ENCODE measurements at regions not wholly inside any gene's neighbourhood (a gene's known extent, or its start where the extent isn't known, plus 50 kb on each side); places are given as distances from the start of the nearest gene placed in this dataset.

- Histone ChIP-seq H3K9me3 (ENCODE audit: control insufficient read depth, insufficient read depth, low read depth, low read length) (no peaks in the 10 kb centered on the region), H3K4me3 (ENCODE audit: low read depth in 2 of 2, low read length in 2 of 2) (no peak overlapping the region), H3K4me1 (ENCODE audit: control insufficient read depth, insufficient read depth, low read length) (no peaks in the 10 kb centered on the region), H3K27ac (ENCODE audit: low read length) (no peak overlapping the region), H3K27me3 (ENCODE audit: control insufficient read depth, insufficient read depth, low read length) (no peaks in the 10 kb centered on the region; the same call in 1 of the 2 replicates), H3K36me3 (ENCODE audit: control insufficient read depth, insufficient read depth, low read length) (no peaks in the 10 kb centered on the region)
- CTCF ChIA-PET, result no interaction called here
- no peak for DNase-seq (ENCODE audit: low read depth, low spot score)
- POLR2A ChIA-PET, result no interaction called here
- in situ Hi-C loops (cut with HindIII; ENCODE audit: low pct_unique_long_range_greater_than_20kb, low sequenced_read_pairs) (no loop called here), intact Hi-C loops (cut with micrococcal nuclease; ENCODE audit: unreplicated experiment) (no loop called here)
- no TSS peak for BruUV-seq (replicated peaks)
- ATAC-seq, result no peak
- TF ChIP-seq CTCF (IDR thresholded peaks at IDR 0.05) (no peak), POLR2AphosphoS5 (IDR thresholded peaks at IDR 0.05; ENCODE audit: low read depth, low read length) (no peak), REST (IDR thresholded peaks at IDR 0.05; ENCODE audit: insufficient read depth in 1 of 2, low read depth in 2 of 2, low read length in 1 of 2) (no peak), TCF7L2 (IDR thresholded peaks at IDR 0.05; ENCODE audit: low read depth, low read length) (no peak), SIN3A (IDR thresholded peaks at IDR 0.05; ENCODE audit: borderline replicate concordance, insufficient read depth, low read depth, low read length) (no peak)
Observed at GRCh38 chr4:42293967-42294813, 103.1 kb upstream of the SHISA3 start.

GRCh38 chr4:42296196-42296595 lies 101.1 kb upstream of the SHISA3 start:
- no peak overlapping the region for H3K27ac ChIP-seq (ENCODE audit: low read length)
- H3K36me3 ChIP-seq (ENCODE audit: control insufficient read depth, insufficient read depth, low read length), result no peaks in the 10 kb centered on the region
- H3K9me3 ChIP-seq (ENCODE audit: control insufficient read depth, insufficient read depth, low read depth, low read length), result no peaks in the 10 kb centered on the region
- CTCF ChIA-PET, result no interaction called here
- no peaks in the 10 kb centered on the region for H3K4me1 ChIP-seq (ENCODE audit: control insufficient read depth, insufficient read depth, low read length)
- DNase-seq (ENCODE audit: low read depth, low spot score) (no peak), ATAC-seq (no peak)
- BruUV-seq (replicated peaks), result no TSS peak
- POLR2A ChIA-PET, result no interaction called here
- in situ Hi-C loops (cut with HindIII; ENCODE audit: low pct_unique_long_range_greater_than_20kb, low sequenced_read_pairs) (no loop called here), intact Hi-C loops (cut with micrococcal nuclease; ENCODE audit: unreplicated experiment) (no loop called here)
- TF ChIP-seq TCF7L2 (IDR thresholded peaks at IDR 0.05; ENCODE audit: low read depth, low read length) (no peak), CTCF (IDR thresholded peaks at IDR 0.05) (no peak; the same call in 1 of the 2 replicates), REST (IDR thresholded peaks at IDR 0.05; ENCODE audit: insufficient read depth in 1 of 2, low read depth in 2 of 2, low read length in 1 of 2) (no peak), SIN3A (IDR thresholded peaks at IDR 0.05; ENCODE audit: borderline replicate concordance, insufficient read depth, low read depth, low read length) (no peak), POLR2AphosphoS5 (IDR thresholded peaks at IDR 0.05; ENCODE audit: low read depth, low read length) (no peak)
- H3K4me3 ChIP-seq (ENCODE audit: low read depth in 2 of 2, low read length in 2 of 2), result no peak overlapping the region
- H3K27me3 ChIP-seq (ENCODE audit: control insufficient read depth, insufficient read depth, low read length), result no peaks in the 10 kb centered on the region

All from Panc1 (cell line).